H1 (cell line): ENCODE measurements at regions not wholly inside any gene's neighbourhood (a gene's known extent, or its start where the extent isn't known, plus 50 kb on each side); places are given as distances from the start of the nearest gene placed in this dataset.
A peak's percentile ranks its signal among the peaks of the same experiment; 100 is the strongest.

Experiments used
- CTCF ChIA-PET: fragments of 300-600 bp; sonication (Branson Sonifier 250); formaldehyde crosslinking; loops from one replicate; lab custom pipeline; 2021; ENCODE audit not compliant: partially characterized antibody; lab: Charles Lee
- POLR2A ChIA-PET: fragments of 300-600 bp; sonication (Branson Sonifier 250); formaldehyde crosslinking; loops from one replicate; lab custom pipeline; 2021; ENCODE audit warnings: inconsistent platforms; ENCODE audit not compliant: partially characterized antibody; lab: Charles Lee
- DNase-seq, 2 experiments: peaks; one replicate each; pipeline versions ENCODE4 v3.0.0 to v3.0.0-alpha.2; 2010 to 2022; ENCODE audit warnings: low spot score in 2 of 2, low read depth in 1 of 2, mixed read lengths in 1 of 2
- FAIRE-seq: peaks from 2 replicates; lab custom pipeline; 2011; peaks lifted over from hg19 to GRCh38; lab: Jason Lieb, UNC
- H2AFZ ChIP-seq: 2 replicates; pipeline ENCODE4 v1.8.1; 2012; ENCODE audit warnings: low read length, inconsistent platforms
- H2AK5ac ChIP-seq: 2 replicates; pipeline ENCODE4 v1.6.1; 2013; ENCODE audit warnings: low read depth, low read length
- H2BK120ac ChIP-seq: replicated peaks from 2 replicates; pipeline ENCODE3; 2013; ENCODE audit warnings: low read depth, low read length, inconsistent platforms
- H2BK12ac ChIP-seq: 2 replicates; pipeline ENCODE4 v1.6.1; 2013; ENCODE audit warnings: low read depth, low read length
- H2BK15ac ChIP-seq: 2 replicates; pipeline ENCODE4 v1.6.1; 2013; ENCODE audit warnings: low read length
- H2BK20ac ChIP-seq: 2 replicates; pipeline ENCODE4 v1.6.1; 2013; ENCODE audit warnings: low read length
- H2BK5ac ChIP-seq: 2 replicates; pipeline ENCODE4 v1.6.1; 2013; ENCODE audit warnings: low read depth, low read length
- H3K14ac ChIP-seq: 2 replicates; pipeline ENCODE4 v1.6.1; 2013; ENCODE audit warnings: inconsistent platforms; ENCODE audit not compliant: insufficient read length
- H3K18ac ChIP-seq: 2 replicates; pipeline ENCODE4 v1.6.1; 2013; ENCODE audit warnings: low read length; ENCODE audit errors: extremely low read depth
- H3K23ac ChIP-seq: 2 replicates; pipeline ENCODE4 v1.6.1; 2013; ENCODE audit warnings: inconsistent platforms; ENCODE audit not compliant: insufficient read length
- H3K23me2 ChIP-seq: 2 replicates; pipeline ENCODE4 v1.6.1; 2013; ENCODE audit warnings: low read depth, low read length
- H3K27ac ChIP-seq: 2 replicates; pipeline ENCODE4 v1.6.1; 2011; ENCODE audit warnings: low read depth, low read length, inconsistent platforms
- H3K27me3 ChIP-seq, 4 experiments: replicated peaks in 1 of 4; 1 replicate in 1 of 4; 2 replicates in 3 of 4; pipeline versions ENCODE4 v1.6.1 to v1.8.1; 2011 to 2013; ENCODE audit warnings: low read length in 3 of 4, mild to moderate bottlenecking in 3 of 4, inconsistent platforms in 2 of 4, mixed read lengths in 2 of 4, moderate library complexity in 1 of 4; ENCODE audit not compliant: control insufficient read depth in 3 of 4, insufficient read depth in 3 of 4; ENCODE audit errors: extremely low read depth in 1 of 4
- H3K36me3 ChIP-seq, 4 experiments: 2 replicates each; pipeline versions ENCODE4 v1.6.1 to v1.8.1; 2011 to 2013; ENCODE audit warnings: mild to moderate bottlenecking in 4 of 4, low read length in 3 of 4, moderate library complexity in 2 of 4, control low read depth in 1 of 4, inconsistent platforms in 1 of 4; ENCODE audit not compliant: insufficient read depth in 4 of 4, control insufficient read depth in 2 of 4
- H3K4ac ChIP-seq: replicated peaks from 2 replicates; pipeline ENCODE3; 2013; ENCODE audit warnings: low read length, low read depth, mixed read lengths, inconsistent platforms; ENCODE audit not compliant: insufficient read length
- H3K4me1 ChIP-seq, 4 experiments: replicated peaks in 1 of 4; 1 replicate in 1 of 4; 2 replicates in 3 of 4; pipeline versions ENCODE4 v1.6.1 to v1.8.1; 2011 to 2013; ENCODE audit warnings: low read length in 3 of 4, inconsistent platforms in 2 of 4, mixed read lengths in 1 of 4; ENCODE audit not compliant: insufficient read depth in 4 of 4, control insufficient read depth in 3 of 4
- H3K4me2 ChIP-seq, 2 experiments: 2 replicates each; pipeline versions ENCODE4 v1.6.1 to v1.8.1; 2011 to 2013; ENCODE audit warnings: low read depth in 2 of 2, low read length in 2 of 2, control low read depth in 1 of 2, inconsistent platforms in 1 of 2, mild to moderate bottlenecking in 1 of 2; ENCODE audit not compliant: insufficient read depth in 1 of 2
- H3K4me3 ChIP-seq, 4 experiments: fragments of 200-600, 300-600 bp in 1 of 4; sonication (generic), shearing (Covaris generic), sonication (Bioruptor Twin) in 1 of 4; 2 replicates each; pipeline versions ENCODE4 v1.5.1 to v1.8.1; 2011 to 2016; ENCODE audit warnings: low read length in 4 of 4, low read depth in 3 of 4, control low read depth in 2 of 4, inconsistent platforms in 2 of 4, mild to moderate bottlenecking in 2 of 4, mixed read lengths in 1 of 4, moderate library complexity in 1 of 4; ENCODE audit not compliant: insufficient read depth in 2 of 4; ENCODE audit errors: extremely low read depth in 1 of 4
- H3K56ac ChIP-seq: replicated peaks from 2 replicates; pipeline ENCODE3; 2013; ENCODE audit warnings: low read depth, mild to moderate bottlenecking, mixed read lengths, low read length, inconsistent platforms; ENCODE audit not compliant: insufficient read length
- H3K79me1 ChIP-seq: 2 replicates; pipeline ENCODE4 v1.6.1; 2013; ENCODE audit warnings: low read depth, low read length, control low read depth
- H3K79me2 ChIP-seq, 2 experiments: 2 replicates each; pipeline versions ENCODE4 v1.6.1 to v1.8.1; 2012 to 2013; ENCODE audit warnings: low read length in 2 of 2, mild to moderate bottlenecking in 2 of 2, inconsistent platforms in 1 of 2; ENCODE audit not compliant: insufficient read depth in 2 of 2, control insufficient read depth in 1 of 2
- H3K9ac ChIP-seq, 4 experiments: replicated peaks in 1 of 4; 1 replicate in 1 of 4; 2 replicates in 3 of 4; pipeline versions ENCODE4 v1.6.1 to v1.8.1; 2011 to 2013; ENCODE audit warnings: low read depth in 3 of 4, low read length in 3 of 4, control low read depth in 2 of 4, mild to moderate bottlenecking in 2 of 4, moderate library complexity in 2 of 4, inconsistent platforms in 1 of 4; ENCODE audit errors: extremely low read depth in 1 of 4
- H3K9me3 ChIP-seq, 2 experiments: 2 replicates each; pipeline versions ENCODE4 v1.6.1 to v1.8.1; 2012 to 2013; ENCODE audit warnings: mild to moderate bottlenecking in 2 of 2, moderate library complexity in 2 of 2, control low read depth in 1 of 2, inconsistent platforms in 1 of 2, low read depth in 1 of 2, low read length in 1 of 2, mixed read lengths in 1 of 2; ENCODE audit not compliant: insufficient read depth in 2 of 2
- H4K20me1 ChIP-seq, 2 experiments: replicated peaks in 1 of 2; 2 replicates each; pipeline versions ENCODE3 to v1.8.1; 2011 to 2013; ENCODE audit warnings: inconsistent platforms in 2 of 2, low read length in 2 of 2, mild to moderate bottlenecking in 1 of 2; ENCODE audit not compliant: insufficient read depth in 2 of 2, control insufficient read depth in 1 of 2
- H4K5ac ChIP-seq: 2 replicates; pipeline ENCODE4 v1.6.1; 2013; ENCODE audit warnings: low read length, low read depth, mixed read lengths, inconsistent platforms; ENCODE audit not compliant: insufficient read length
- H4K8ac ChIP-seq: 2 replicates; pipeline ENCODE4 v1.8.0; 2013; ENCODE audit warnings: mild to moderate bottlenecking, moderate library complexity, low read length, inconsistent platforms; ENCODE audit not compliant: insufficient read depth; ENCODE audit errors: extremely low read depth
- H4K91ac ChIP-seq: replicated peaks from 2 replicates; pipeline ENCODE3; 2013; ENCODE audit warnings: low read length, mixed read lengths, inconsistent platforms; ENCODE audit not compliant: insufficient read length
- BCL11A ChIP-seq, 2 experiments: IDR thresholded peaks; one replicate each; pipeline ENCODE4 v1.6.1; 2011; ENCODE audit warnings: low read depth in 2 of 2, low read length in 2 of 2, mild to moderate bottlenecking in 2 of 2
- EGR1 ChIP-seq: IDR thresholded peaks from 2 replicates; pipeline ENCODE4 v1.6.1; 2011; ENCODE audit warnings: low read depth, low read length, borderline replicate concordance
- GTF2F1 ChIP-seq: IDR thresholded peaks from 2 replicates; pipeline ENCODE4 v1.6.1; 2012; ENCODE audit warnings: low read depth, low read length, improper control_type of control experiment, borderline replicate concordance
- WGBS, 2 experiments: shearing (Covaris generic) in 1 of 2; methylation state at CpG; one replicate each; pipeline versions ENCODE4 v1.1.6 to v1.1.7; 2013 to 2015; ENCODE audit warnings: low lambda C conversion rate in 2 of 2, mixed read lengths in 2 of 2, inconsistent platforms in 1 of 2, low coverage in 1 of 2, missing lambda C conversion rate in 1 of 2; ENCODE audit not compliant: insufficient replicate concordance in 2 of 2, insufficient coverage in 1 of 2, insufficient read length in 1 of 2; ENCODE audit errors: extremely low coverage in 1 of 2, missing lambda C conversion rate in 1 of 2; 5-methylcytosine and 5-hydroxymethylcytosine counted together

DNA sequence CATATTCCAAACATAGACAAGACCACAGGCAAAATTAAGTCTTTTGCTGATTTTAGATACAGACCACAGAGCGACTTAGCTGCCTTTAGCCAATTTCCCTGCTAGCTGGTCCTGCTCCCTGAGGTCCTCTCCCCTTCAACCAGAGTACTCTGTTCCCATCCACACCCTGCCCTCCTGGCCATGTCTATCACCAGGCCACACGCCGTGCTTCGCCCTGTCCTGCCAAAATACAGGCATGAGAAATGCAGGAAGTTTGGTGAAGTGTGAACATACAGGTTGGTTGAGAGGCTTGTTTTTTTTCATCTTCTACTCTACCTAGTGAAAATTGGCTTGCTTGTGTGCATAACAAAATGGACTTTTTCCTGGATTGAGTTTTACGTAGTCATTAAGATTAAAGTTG, 226.2 kb upstream of the TENM3 start:
- WGBS, 2 experiments, result 86% methylated on average over 5 of the region's 5 CpGs; no CpG with 5 or more reads in 1 of the 2 experiments
- Histone ChIP-seq H3K23ac (no peak overlapping the region), H3K27ac (no peak overlapping the region)

More for the DNA sequence above, 226.2 kb upstream of the TENM3 start:
- peak overlapping the region; percentile 70 for H3K4ac ChIP-seq
- H3K9ac ChIP-seq, result no peak overlapping the region
- no peak overlapping the region for H4K8ac ChIP-seq
- H4K20me1 ChIP-seq, result no peaks in the 10 kb centered on the region
- no peak overlapping the region for H2AK5ac ChIP-seq
- no peaks in the 10 kb centered on the region for H3K27me3 ChIP-seq
- no peaks in the 10 kb centered on the region for H3K23me2 ChIP-seq
- H3K18ac ChIP-seq, result no peak overlapping the region
- no peaks in the 10 kb centered on the region for H3K36me3 ChIP-seq
- H3K79me2 ChIP-seq, result no peaks in the 10 kb centered on the region
- no peak overlapping the region for H2BK5ac ChIP-seq
- no peaks in the 10 kb centered on the region; a peak in 1 of 7 replicates for H3K4me1 ChIP-seq
- no peak overlapping the region for H3K14ac ChIP-seq
- no peak for TF ChIP-seq GTF2F1
- no peak for TF ChIP-seq BCL11A (IDR thresholded peaks at IDR 0.05; ENCODE audit: low read depth in 2 of 2, low read length in 2 of 2)
- no peak for TF ChIP-seq EGR1
- H3K4me2 ChIP-seq, result no peak overlapping the region
- ChIA-PET CTCF (no interaction called here), POLR2A (no interaction called here)
- H2BK12ac ChIP-seq, result no peak overlapping the region
- H3K56ac ChIP-seq, result no peak overlapping the region
- no peak overlapping the region for H4K5ac ChIP-seq
- no peak overlapping the region for H2BK15ac ChIP-seq
- FAIRE-seq (no peak), DNase-seq (no peak)
- no peak overlapping the region for H2BK20ac ChIP-seq
- H2AFZ ChIP-seq, result no peak overlapping the region
- no peak overlapping the region for H4K91ac ChIP-seq
- H3K9me3 ChIP-seq, result no peaks in the 10 kb centered on the region
- H3K4me3 ChIP-seq, result no peak overlapping the region
- H3K79me1 ChIP-seq, result no peaks in the 10 kb centered on the region
- H2BK120ac ChIP-seq, result no peak overlapping the region
